CD4-positive, alpha-beta T cell treated with Interleukin-4 for 1 hour (primary cell): ENCODE measurements at regions not wholly inside any gene's neighbourhood (a gene's known extent, or its start where the extent isn't known, plus 50 kb on each side); places are given as distances from the start of the nearest gene placed in this dataset.
A peak's percentile ranks its signal among the peaks of the same experiment; 100 is the strongest.

ENCODE experiments used
- DNase-seq, 2 donors: peaks; one replicate each; pipeline ENCODE4 v3.0.0-alpha.2; 2020 to 2022

DNA sequence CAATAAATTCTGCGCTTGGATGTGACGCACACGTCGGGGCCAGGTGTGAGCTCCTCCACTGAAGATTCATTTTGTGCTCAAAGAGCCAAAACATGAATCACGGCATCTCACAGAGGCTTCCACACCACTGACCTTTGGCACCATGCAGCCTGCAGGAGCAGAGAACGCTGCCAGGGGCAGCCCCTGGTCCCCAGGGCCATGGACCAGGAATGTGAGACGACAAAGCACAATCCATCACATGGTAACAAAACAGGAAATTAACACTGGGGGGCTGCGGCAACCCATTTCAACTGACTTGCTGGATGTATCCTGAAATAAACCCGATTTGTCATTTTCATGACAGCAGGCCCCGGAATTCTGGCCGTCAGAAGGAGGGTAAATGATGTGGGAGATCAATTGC is 167.5 kb upstream of the IGF1R start:
- no peak for DNase-seq

DNA sequence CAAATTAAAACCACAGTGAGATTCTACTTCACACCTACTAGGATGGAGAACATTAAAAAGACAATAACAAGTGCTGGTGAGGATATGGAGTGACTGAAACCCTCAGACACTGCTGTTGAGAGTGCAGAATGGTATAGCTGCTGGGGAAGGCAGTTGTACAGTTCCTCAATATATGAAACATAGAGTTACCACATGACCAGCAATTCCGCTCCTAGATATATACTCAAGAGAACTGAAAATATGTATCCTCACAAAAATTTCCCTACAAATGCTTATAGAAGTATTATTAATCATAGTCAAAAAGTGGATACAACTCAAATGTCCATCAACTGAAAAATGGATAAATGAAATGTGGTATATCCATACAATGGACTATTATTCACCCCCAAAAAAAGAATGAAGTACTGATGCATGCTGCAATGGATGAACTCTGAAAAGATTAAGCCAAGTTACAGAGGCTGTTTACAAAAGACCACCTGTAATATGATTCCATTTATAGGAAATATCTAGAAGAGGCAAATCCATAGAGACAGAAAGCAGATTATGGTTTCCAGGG is 164.7 kb upstream of the IGF1R start:
- no peak for DNase-seq

DNA sequence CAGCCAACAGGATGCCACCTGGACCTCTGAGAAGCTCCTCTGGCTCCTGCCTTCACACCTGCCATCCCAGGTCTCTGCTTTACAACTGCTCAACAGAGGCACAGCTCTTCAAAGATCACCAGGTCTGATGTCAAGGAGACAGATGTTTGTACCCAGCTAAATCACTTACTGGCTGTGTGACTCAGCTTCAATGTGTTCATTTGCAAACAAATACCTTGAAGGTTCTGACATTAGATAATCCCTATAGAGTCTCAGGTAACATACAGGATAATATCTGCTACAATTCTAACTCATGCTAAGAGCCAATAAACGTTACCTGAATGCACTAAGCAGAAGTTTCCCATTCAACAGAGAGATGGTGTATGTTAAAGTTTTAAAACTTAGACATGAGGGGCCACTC is 163.4 kb upstream of the IGF1R start:
- no peak for DNase-seq

DNA sequence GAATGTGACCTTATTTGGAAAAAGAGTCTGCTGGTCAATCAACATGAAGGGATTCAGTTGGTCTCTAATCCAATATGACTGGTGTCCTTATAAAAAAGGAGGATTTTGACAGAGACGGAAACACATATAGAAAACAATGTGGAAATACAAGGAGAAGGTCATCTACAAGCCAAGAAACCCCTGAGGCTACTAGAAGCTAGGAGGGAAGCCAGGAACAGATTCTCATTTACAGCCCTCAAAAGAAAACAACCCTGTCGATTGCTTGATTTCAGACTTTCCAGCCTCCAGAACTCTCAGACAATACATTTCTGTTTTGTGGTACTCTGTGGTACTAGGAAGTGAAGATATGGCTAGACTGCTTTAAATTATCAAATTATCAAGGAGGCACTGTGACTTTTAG is 162.9 kb upstream of the IGF1R start:
- no peak for DNase-seq

DNA sequence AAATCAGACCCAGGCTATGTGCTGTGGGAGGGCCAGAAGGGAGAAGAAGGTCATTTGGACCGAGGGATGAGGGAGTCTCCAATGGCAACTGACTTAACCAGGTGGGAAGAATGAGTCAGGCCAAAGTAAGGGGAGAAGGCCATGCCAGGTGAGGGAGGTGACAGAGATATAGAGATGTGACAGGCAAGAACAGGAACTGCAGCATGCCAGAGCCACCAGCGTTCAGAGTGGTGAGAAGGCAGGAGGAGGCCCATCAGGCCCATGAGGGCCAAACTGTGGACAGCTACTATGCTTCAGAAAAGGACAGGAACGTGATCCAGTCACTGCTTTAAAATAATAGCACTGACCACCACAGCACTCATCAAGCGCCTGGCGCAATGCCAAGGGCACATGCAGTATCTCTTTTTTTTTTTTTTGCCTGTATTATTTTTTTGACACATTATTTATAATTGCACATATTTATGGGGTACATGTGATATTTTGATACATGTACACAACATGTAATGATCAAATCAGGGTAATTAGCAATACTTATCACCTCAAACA is 154.3 kb upstream of the IGF1R start:
- no peak for DNase-seq

DNA sequence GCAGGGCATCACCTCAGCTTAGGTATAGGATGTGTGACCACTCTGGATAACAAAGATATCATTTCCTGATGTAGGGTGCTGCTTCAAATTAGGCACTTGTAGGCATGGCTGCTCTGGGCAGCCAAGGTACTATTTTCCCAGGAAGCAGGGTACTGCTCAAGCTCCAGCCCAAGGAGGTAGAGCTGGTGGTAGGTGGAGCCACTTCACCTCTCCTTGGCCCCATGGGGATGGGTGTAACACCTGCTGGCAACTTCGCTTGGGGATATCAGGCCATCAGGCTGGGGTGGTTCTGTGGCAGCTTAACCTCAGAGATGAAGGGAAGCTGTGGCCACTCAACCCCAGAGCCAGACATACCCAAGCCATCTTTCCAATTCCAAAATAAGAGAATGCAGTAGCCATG is 147.1 kb upstream of the IGF1R start:
- no peak for DNase-seq

DNA sequence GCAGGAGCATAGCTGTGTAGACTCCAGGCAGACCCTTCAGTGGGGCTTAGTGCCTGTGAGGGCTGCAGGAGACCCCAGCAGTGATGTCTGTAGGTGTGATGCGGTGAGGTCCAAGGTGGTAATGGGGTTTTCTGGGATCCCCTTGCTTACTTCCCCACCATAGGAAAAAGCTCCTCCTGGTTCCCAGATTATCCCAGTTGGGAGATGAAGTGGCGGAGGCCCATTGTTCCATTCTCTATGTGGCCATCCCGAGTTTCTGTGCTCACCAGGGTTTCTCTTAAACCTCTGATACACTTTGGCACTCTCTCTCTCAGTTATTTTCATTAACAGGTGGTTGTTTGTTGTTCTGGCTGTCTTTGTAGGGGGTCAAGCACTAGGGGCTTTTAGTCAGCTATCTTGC is 146.7 kb upstream of the IGF1R start:
- DNase-seq = no peak

DNA sequence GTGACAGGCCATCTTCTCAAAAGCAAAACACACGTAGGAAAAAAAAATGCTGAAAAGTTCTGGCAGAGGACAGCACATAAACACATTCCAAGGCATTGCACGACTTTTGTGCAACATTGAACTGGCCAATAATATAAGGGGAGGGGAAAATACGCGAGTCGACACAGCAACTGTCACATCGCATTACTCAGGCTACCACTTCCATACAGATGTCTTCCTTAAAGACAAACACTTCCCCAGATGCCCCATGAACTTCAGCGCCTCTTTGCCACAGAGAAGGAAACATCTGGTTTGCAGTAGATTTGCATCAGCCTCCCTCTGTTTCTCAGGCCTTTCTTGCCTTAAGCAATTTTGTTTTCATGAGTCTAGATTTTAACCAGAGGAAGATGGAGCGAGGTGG is 144.4 kb upstream of the IGF1R start:
- no peak for DNase-seq

DNA sequence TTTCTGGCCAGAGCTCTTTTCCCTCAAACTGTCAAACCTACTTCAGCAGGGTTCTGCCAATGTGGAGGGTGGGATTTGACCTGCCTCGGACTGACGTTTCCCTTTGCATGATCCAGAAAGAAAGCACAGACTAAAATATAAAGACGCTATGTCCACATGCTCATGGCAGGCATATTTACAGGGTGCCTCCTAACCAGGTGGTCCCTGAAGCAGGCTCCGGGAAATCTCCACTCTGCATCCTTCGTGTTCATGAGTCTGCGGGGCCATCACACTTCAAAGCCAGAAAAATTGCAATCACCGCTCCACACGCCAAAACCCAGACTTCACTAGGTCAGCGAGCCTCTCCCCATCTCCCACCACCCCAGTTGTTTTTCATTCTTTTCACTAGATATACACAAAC is 143.3 kb upstream of the IGF1R start:
- DNase-seq = no peak

DNA sequence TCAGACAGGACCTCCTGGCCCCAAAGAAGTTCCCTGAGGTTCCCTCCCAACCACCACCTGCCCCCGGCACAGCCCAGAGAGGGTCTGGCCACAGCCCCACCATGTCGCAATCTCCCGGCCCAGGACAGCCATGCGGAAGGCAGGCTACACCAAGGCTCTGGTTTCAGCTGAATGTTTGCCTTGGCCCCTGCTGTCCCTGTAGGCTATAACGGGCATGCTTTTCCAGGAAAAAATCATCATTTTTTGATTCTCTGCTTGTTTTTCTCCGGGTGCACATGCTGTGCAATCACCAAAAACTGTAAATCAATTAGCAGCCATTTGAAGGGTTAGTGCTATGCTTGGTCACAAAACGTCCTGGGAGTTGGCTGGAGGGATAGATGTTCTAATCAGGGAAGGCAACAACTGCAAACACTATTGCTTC is 142.7 kb upstream of the IGF1R start:
- no peak for DNase-seq

DNA sequence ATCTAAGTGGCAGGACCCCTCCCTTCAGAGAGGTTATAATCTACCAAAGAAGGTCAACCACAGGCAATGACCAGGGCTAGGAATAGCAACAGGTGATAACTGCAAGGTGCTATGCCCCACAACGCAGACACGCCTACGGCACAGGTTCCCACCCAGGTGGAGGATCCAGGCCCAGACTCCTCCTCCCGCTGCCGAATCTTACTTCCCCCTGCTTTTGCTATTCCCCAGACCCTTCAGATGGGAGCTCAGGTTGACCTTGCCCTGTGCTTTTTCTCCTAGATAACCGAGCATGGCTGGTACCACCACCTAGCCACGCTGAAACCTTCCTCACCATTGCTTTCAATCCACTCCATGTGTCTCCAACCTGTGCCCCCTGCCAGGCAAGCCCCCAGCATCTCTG is 142.2 kb upstream of the IGF1R start:
- no peak for DNase-seq

DNA sequence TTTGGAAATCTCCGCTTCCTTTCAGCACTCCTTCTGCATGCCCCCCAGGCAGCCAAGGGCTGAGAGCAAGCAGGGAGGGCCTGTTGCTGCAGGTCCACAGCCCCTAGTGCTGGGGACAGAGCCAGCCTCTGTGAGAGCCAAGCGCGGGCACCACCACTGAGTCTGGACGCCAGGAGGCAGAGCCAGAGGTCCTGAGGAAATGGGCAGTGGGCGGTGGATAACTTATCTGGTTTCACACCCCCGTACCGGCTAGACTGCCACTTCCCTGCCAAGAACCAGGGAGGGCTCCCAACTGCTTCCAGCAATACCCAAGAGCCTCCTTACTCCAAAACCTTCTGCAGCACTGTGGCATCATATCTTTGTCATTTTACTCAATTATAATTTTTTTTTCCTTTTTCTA is 141.6 kb upstream of the IGF1R start:
- DNase-seq = no peak

DNA sequence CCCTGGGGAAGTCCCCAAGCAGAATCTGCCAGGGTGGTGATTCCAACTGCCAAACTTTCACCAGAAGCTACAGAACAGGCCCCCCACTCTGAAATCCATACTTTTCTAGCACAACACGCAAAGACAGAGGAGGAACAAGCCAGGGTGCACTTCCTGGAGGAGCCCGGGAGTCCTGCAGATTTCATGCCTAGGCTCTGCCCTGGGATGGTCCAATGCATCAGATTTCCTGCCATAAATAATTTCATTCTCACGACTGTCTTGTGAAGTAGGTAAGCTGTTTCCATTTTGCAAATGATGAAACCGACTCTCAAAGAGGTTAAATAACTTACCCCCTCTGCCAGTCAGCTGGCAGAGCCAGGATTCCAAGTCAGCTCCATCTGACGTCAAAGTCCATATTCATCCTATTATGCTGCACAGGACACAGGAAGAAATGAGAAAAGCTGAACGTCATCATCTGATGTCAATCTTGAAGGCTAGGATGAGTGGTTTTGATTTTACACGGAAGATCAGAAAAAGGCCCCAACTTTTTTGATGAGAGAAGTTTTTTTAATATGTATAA is 134.8 kb upstream of the IGF1R start:
- no peak for DNase-seq

DNA sequence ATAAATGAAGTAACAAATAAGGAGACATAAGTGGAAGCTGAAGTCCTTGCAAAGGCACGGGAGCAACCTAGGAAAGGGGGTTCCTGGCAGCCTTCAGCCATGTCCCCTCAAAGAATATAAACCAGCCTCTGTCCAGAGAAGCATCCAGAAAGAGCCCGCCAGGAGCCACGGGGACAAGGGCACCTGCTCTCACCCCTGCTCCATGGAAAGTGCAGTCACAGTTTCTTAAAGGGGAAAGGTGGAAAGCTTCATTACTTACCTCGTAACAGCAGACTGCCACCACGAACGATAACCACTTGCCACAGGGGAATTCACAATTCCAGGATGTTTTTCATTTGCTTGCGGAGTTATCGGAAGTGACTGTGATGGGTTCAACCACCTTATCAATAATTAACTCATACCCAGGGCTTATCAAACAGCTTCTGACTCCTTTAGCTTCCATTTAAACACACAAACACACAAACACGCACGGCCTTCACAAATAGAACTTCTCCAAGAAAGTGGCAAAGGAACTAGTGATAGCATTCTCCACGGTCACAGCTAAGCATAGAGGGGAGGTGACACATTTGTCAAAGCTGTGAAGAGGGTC is 134.2 kb upstream of the IGF1R start:
- no peak for DNase-seq

DNA sequence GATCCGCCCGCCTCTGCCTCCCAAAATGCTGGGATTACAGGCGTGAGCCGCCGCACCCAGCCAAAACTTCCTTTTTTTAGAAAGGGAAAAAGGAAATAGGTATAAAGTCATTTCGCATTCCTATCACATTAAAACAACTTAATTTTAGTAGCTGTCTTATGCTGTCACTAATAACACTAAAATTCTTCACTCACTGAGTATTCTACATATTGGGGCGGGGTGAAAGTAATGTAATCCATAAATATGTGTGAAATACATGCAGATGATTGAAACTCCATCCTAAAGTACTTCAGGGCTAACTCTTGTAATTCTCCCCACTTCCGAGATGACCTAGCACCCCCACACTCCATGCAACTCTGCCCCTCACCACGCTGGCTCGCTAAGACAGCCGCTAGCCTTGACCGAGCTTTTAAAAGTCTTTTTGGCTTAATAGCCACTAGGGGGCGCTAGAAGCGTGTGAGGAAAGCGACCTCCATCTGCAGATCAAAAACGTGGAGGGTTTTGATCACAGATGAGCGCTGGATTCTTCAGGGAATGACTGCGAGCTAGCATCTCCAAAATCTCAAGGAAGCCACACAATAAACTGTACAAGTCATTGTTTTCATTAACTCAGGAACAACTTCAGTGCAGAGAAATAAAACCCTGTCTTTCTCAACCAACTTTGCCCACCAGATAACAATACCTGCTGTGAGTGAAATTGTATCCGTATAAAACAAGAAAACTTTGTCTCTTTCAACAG is 129.3 kb upstream of the IGF1R start:
- peak; percentile 20 to 48 for DNase-seq

DNA sequence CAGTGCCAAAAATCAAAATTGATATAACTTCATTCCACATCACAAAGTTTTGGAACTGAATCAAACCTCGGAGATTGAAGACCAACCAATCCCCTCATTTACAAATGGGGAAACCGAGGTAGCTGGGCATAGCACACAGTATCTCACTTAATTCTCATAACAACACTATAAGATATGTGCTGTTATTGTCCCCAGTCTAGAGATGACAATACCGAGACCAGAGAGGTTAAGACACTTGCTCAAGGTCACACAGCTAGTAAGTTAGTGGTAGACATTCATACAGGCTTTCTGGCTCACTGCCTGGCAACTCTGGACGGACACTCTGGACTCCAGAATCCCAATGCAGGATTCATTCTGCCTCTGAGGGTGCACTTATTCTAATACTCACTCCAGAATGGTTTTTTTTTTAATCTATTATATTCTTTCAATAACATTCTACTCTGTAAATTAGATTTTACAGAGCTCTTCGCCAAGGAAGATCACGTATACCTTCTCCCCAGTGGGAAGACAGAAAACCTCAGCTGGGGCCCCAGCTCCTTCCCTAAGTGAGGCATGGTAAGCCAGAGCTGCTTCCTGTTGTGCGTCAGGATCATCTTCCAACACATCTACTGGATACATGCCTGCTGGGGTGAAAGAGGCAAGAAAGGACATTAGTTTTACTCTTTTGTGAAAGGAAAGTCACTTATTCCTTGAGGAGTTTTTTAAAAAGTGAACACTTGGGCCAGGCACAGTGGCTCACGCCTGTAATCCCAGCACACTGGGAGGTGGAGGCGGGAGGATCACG is 128.4 kb upstream of the IGF1R start:
- DNase-seq = no peak

DNA sequence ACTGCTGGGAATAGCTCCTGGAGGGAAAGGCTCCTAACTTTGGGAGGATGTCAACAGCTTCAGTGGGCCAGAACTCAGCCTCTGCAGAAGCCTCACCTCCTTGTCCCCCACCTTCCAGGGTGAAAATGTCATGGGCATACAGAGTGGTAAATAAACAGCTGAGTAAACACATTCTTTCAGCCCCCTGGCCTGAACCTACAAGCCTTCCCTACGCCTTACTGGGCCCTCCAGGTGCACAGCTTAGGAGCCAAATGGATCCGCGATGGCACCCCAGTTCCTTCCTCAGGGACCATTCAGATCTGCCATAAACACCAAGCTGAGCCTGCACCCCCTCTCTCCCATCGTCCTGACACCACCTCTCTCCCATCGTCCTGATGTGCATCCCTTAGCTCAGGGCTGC is 126.2 kb upstream of the IGF1R start:
- DNase-seq = no peak

DNA sequence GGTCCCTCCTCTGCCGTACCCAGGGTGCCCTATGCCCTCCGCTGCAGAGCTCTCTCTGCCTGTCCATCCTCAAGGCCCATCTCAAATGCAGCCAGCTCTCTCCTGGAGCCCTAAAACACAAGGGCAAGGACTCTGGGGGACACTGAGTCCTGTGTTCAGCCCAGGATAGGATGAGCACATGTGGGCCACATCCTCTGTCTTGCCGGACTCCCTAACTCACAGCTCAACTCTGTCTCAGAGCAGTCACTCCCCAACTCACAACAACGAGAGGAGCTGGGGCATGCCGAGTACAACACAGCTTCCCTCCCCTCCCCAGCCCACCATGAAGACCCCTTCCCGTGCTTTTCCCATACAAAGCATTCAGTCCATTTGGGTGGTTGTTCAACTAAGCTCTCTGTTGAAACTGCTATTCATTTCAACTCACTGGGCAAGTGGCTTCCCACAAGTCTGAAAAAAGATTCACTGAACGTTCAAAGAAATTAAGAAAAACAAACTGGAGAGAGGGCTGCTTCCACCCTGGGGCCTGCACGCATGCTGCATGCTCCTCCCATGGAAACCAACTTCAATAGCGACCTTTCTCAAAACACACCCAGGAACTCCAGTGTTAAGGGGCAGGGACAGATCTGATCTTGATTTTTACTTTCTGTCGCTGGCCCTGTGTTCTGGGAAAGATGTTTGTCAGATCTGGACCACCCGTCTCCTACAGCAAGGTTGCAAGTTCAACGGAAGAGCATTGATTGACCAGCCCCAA is 124.3 kb upstream of the IGF1R start:
- DNase-seq = no peak

DNA sequence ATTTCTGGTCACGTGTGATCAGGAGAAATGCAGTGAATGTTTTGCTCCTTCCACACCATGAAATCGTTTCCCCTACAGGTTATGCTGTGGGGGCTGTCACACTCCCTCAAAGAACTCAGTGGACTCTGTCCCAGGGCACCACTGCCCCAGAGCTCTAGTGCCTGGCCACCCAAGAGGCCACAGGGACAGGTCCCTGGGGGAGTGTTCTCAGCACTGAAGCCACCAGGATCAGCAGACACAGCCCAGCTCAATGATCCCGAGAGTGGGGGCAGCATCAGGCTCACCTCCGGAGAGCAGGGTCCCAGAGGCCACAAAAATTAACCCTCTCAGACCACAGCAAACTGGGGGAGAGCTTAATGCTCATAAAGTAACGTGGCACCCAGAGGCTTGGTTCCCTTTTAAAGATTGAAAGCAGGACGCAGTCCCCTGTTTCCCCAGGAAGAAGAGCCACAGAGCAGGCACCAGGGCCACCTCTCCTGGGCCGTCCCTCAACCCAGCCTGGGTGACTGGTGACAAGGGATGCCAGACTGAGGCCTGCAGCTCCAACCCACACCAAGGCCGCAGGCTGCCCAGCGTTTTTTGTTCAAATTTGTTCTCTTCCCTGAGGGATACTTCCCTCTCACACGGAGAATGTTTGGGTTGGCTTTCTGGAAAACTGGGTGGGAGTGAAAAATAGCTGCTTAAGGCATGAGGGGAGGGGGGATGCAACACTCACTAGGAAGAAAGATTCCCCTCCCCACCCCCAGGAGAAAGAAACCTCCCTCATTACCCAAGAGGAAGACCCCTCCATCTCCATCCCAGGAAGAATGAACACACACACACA is 123.3 kb upstream of the IGF1R start:
- no peak for DNase-seq

DNA sequence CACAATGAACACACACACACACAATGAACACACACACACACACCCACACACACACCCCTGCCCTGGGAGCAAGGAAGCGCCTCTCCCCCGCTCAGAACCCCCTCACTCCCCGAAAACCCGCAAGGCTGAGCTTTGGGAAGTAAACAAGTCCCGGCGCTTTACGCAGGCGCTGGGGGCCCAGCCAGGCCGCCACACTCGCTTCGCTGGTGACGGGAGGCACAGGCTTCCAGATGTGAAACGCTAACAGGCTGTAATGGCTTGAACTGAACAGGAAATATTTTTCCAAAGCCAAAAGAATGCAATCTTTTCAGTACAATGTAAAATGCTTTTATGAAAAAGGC is 122.7 kb upstream of the IGF1R start:
- DNase-seq = no peak

DNA sequence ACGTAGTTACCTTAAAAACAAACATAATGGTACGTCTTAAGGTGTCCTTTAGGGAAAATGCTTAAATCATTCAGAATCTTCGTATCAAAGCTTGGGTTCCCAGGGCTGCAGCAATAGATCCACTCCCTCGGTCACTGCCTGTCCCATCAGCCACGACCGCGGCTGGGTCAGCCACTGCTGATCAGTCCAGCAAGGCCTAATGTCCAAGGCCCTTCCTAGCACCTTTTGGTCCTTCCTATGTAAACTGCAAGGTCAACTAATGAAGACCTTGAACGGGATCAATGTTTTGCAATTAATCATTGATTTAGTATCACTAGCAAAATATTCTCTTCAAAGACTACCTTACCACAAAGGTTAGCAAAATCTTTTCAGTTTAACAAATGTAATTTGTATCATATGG is 122.2 kb upstream of the IGF1R start:
- no peak for DNase-seq
